MCF 10A (cell line): ENCODE measurements at regions not wholly inside any gene's neighbourhood (a gene's known extent, or its start where the extent isn't known, plus 50 kb on each side); places are given as distances from the start of the nearest gene placed in this dataset.
A peak's percentile ranks its signal among the peaks of the same experiment; 100 is the strongest.

Experiments
- BruUV-seq: library from RNA; stranded (reverse); fragments of 400-500 nt; replicated peaks from 2 replicates; lab custom pipeline; 2021; lab: Mats Ljungman, UMichigan
- CTCF ChIA-PET: fragments of 300-600 bp; sonication (Branson Sonifier 250); formaldehyde crosslinking; extraction: SDS; loops from one replicate; lab custom pipeline; 2021; ENCODE audit warnings: antibody characterized with exemption, inconsistent platforms; lab: Yijun Ruan, JAX
- POLR2A ChIA-PET: fragments of 300-600, 350-650 bp; sonication (Branson Sonifier 250); formaldehyde crosslinking; extraction: SDS; loops from one replicate; lab custom pipeline; 2020; ENCODE audit warnings: antibody characterized with exemption, inconsistent platforms; lab: Yijun Ruan, JAX
- DNase-seq: peaks from one replicate; pipeline ENCODE4 v3.0.0-alpha.2; 2018; ENCODE audit not compliant: unreplicated experiment
- H3K27ac Mint-ChIP-seq: one replicate; pipeline ENCODE4 v1.8.0; 2022; ENCODE audit warnings: mild to moderate bottlenecking, low read depth, mixed read lengths; ENCODE audit not compliant: unreplicated experiment
- H3K27me3 Mint-ChIP-seq: one replicate; pipeline ENCODE4 v1.8.0; 2022; ENCODE audit warnings: mixed read lengths; ENCODE audit not compliant: insufficient read depth, unreplicated experiment
- H3K36me3 Mint-ChIP-seq: one replicate; pipeline ENCODE4 v1.8.0; 2022; ENCODE audit warnings: mild to moderate bottlenecking, moderate library complexity, mixed read lengths; ENCODE audit not compliant: insufficient read depth, unreplicated experiment
- H3K4me1 Mint-ChIP-seq: one replicate; pipeline ENCODE4 v1.8.0; 2022; ENCODE audit warnings: mixed read lengths; ENCODE audit not compliant: insufficient read depth, unreplicated experiment
- H3K4me3 Mint-ChIP-seq: one replicate; pipeline ENCODE4 v1.8.0; 2022; ENCODE audit warnings: mild to moderate bottlenecking, moderate library complexity, mixed read lengths; ENCODE audit not compliant: unreplicated experiment
- H3K9me3 Mint-ChIP-seq: one replicate; pipeline ENCODE4 v1.8.0; 2022; ENCODE audit warnings: mixed read lengths; ENCODE audit not compliant: unreplicated experiment
- CTCF ChIP-seq: fragments of 200-600 bp; IDR thresholded peaks from one replicate; pipeline ENCODE4 v1.8.0; 2022; ENCODE audit warnings: antibody characterized with exemption, mild to moderate bottlenecking; ENCODE audit not compliant: unreplicated experiment
- intact Hi-C: fragments of 100-400 bp; cut with micrococcal nuclease; formaldehyde crosslinking; loops from 2 replicates; pipeline ENCODE4 v1.14.1; 2022

GRCh38 chr5:129395247-129395646 is 64.9 kb upstream of the ADAMTS19 start:
- TF ChIP-seq CTCF = no peak
- no peaks in the 10 kb centered on the region for H3K9me3 Mint-ChIP-seq
- H3K4me1 Mint-ChIP-seq = no peaks in the 10 kb centered on the region
- no peaks in the 10 kb centered on the region for H3K36me3 Mint-ChIP-seq
- H3K27me3 Mint-ChIP-seq = peaks cover 82% of the 10 kb centered on the region
- no peak overlapping the region for H3K4me3 Mint-ChIP-seq
- no peak for DNase-seq
- no TSS peak for BruUV-seq
- H3K27ac Mint-ChIP-seq = no peak overlapping the region
- ChIA-PET POLR2A (no interaction called here), CTCF (interaction anchor here (0.6 to 1.5 kb wide), 4 partner anchors 117 to 489 kb away, joined by 3 to 12 read pairs (median 4); no protein-coding TSS in a partner anchor)
- intact Hi-C loops = no loop called here

- H3K4me1 Mint-ChIP-seq = no peaks in the 10 kb centered on the region
- BruUV-seq = no TSS peak
- intact Hi-C loops = no loop called here
Measured at GRCh38 chr5:129398026-129398678, 61.9 kb upstream of the ADAMTS19 start.

GRCh38 chr5:129399069-129399468 is 61.0 kb upstream of the ADAMTS19 start:
- H3K27ac Mint-ChIP-seq = no peak overlapping the region
- intact Hi-C loops = no loop called here
- no peak overlapping the region for H3K4me3 Mint-ChIP-seq
- no peaks in the 10 kb centered on the region for H3K36me3 Mint-ChIP-seq
- DNase-seq = no peak
- TF ChIP-seq CTCF = no peak
- H3K9me3 Mint-ChIP-seq = no peaks in the 10 kb centered on the region
- H3K4me1 Mint-ChIP-seq = no peaks in the 10 kb centered on the region
- POLR2A ChIA-PET = interaction anchor here (0.6 to 1.5 kb wide), 4 partner anchors 12 to 368 kb away, joined by 3 to 5 read pairs (median 4); no protein-coding TSS in a partner anchor
- CTCF ChIA-PET = interaction anchor here (0.6 to 5.8 kb wide), 5 partner anchors 12 to 493 kb away, joined by 3 to 110 read pairs (median 8); no protein-coding TSS in a partner anchor
- H3K27me3 Mint-ChIP-seq = peaks cover 93% of the 10 kb centered on the region
- BruUV-seq = no TSS peak

More at GRCh38 chr5:129398026-129398678, 61.9 kb upstream of the ADAMTS19 start:
- Mint-ChIP-seq H3K9me3 (no peaks in the 10 kb centered on the region), H3K27me3 (peaks cover 88% of the 10 kb centered on the region), H3K36me3 (no peaks in the 10 kb centered on the region), H3K27ac (no peak overlapping the region), H3K4me3 (no peak overlapping the region)
- CTCF ChIA-PET = interaction anchor here (0.7 to 1.2 kb wide), 3 partner anchors 196 to 370 kb away, joined by 3 to 4 read pairs (median 3); no protein-coding TSS in a partner anchor
- no peak for DNase-seq
- no peak for TF ChIP-seq CTCF
- POLR2A ChIA-PET = interaction anchor here (1.0 to 1.5 kb wide), 3 partner anchors 9 to 69 kb away, joined by 3 read pairs; no protein-coding TSS in a partner anchor

GRCh38 chr5:129400395-129400983 is 59.6 kb upstream of the ADAMTS19 start:
- intact Hi-C loops = loop anchor here (1.0 kb wide), 1 partner anchor 368 kb away; no protein-coding TSS in a partner anchor
- H3K9me3 Mint-ChIP-seq = no peaks in the 10 kb centered on the region
- TF ChIP-seq CTCF = peak; percentile 40
- H3K4me3 Mint-ChIP-seq = no peak overlapping the region
- BruUV-seq = no TSS peak
- no peaks in the 10 kb centered on the region for H3K36me3 Mint-ChIP-seq
- H3K27ac Mint-ChIP-seq = no peak overlapping the region
- POLR2A ChIA-PET = interaction anchor here (0.7 to 1.4 kb wide), 3 partner anchors 45 to 499 kb away, joined by 3 to 4 read pairs (median 3); no protein-coding TSS in a partner anchor
- H3K27me3 Mint-ChIP-seq = peaks cover 99% of the 10 kb centered on the region
- CTCF ChIA-PET = interaction anchor here (0.6 to 5.8 kb wide), 26 partner anchors 10 to 1686 kb away, joined by 3 to 110 read pairs (median 3); no protein-coding TSS in a partner anchor
- DNase-seq = peak; percentile 25
- H3K4me1 Mint-ChIP-seq = no peaks in the 10 kb centered on the region
